ENCODE measurements at regions not wholly inside any gene's neighbourhood (a gene's known extent, or its start where the extent isn't known, plus 50 kb on each side); places are given as distances from the start of the nearest gene placed in this dataset.

- H4K20me1 ChIP-seq (ENCODE audit: insufficient read depth, low read length), result no peaks in the 10 kb centered on the region
- Mint-ChIP-seq H3K4me1 (no peaks in the 10 kb centered on the region), H3K27ac (no peak overlapping the region), H3K27me3 (ENCODE audit: low read depth in 3 of 3) (peaks cover 0 to 2% (median 2%) of the 10 kb centered on the region in 3 donors), H3K36me3 (no peaks in the 10 kb centered on the region), H3K9me3 (peaks cover 0 to 2% (median 0%) of the 10 kb centered on the region in 7 donors), H3K4me3 (no peak overlapping the region)
- H3K4me2 ChIP-seq (replicated peaks; ENCODE audit: extremely low read depth, low read length, poor library complexity, severe bottlenecking), result no peak overlapping the region
- 85% methylated on average over 8 of the region's 9 CpGs for whole genome bisulfite sequencing (ENCODE audit: insufficient coverage)
- no peaks in the 10 kb centered on the region for H3K79me2 ChIP-seq (ENCODE audit: insufficient read depth, low read length)
- TF ChIP-seq CTCF (IDR thresholded peaks at IDR 0.05), result no peak
- DNase-seq, result no peak
- no peaks in the 10 kb centered on the region for H3K4me1 ChIP-seq (ENCODE audit: control insufficient read depth in 1 of 2, insufficient read depth in 2 of 2, low read length in 2 of 2)
- H3K9me3 ChIP-seq (replicated peaks in 1 of 2; ENCODE audit: control insufficient read depth in 1 of 2, insufficient read depth in 1 of 2, low read length in 2 of 2), result no peaks in the 10 kb centered on the region
- no peak overlapping the region for H3K4me3 ChIP-seq (replicated peaks in 1 of 3; ENCODE audit: low read depth in 2 of 3, low read length in 3 of 3)
- no peaks in the 10 kb centered on the region for H3K36me3 ChIP-seq (replicated peaks in 1 of 2; ENCODE audit: control insufficient read depth in 1 of 2, insufficient read depth in 2 of 2, low read length in 2 of 2)
- no peaks in the 10 kb centered on the region for H3K27me3 ChIP-seq (ENCODE audit: control insufficient read depth in 2 of 2, insufficient read depth in 2 of 2, low read length in 2 of 2)
- no peak overlapping the region for H3K9ac ChIP-seq (ENCODE audit: insufficient read depth, low read length, poor library complexity, severe bottlenecking)
- H2AFZ ChIP-seq (ENCODE audit: insufficient read depth, low read depth, low read length, poor library complexity, severe bottlenecking), result no peak overlapping the region
- intact Hi-C loops (cut with micrococcal nuclease), result no loop called here
- no peak overlapping the region for H3K27ac ChIP-seq (ENCODE audit: low read depth in 1 of 2, low read length in 2 of 2)
Observed at GRCh38 chr13:36548129-36548528, 115.8 kb downstream of the CCNA1 start.

- H3K79me2 ChIP-seq (ENCODE audit: insufficient read depth, low read length), result no peaks in the 10 kb centered on the region
- no peak overlapping the region for H3K27ac Mint-ChIP-seq
- H3K4me2 ChIP-seq (replicated peaks; ENCODE audit: extremely low read depth, low read length, poor library complexity, severe bottlenecking), result no peak overlapping the region
- 100% methylated on average over 1 of the region's 2 CpGs for WGBS (ENCODE audit: insufficient coverage)
- no peak overlapping the region for H3K27ac ChIP-seq (ENCODE audit: low read depth in 1 of 2, low read length in 2 of 2)
- no peak overlapping the region for H3K9ac ChIP-seq (ENCODE audit: insufficient read depth, low read length, poor library complexity, severe bottlenecking)
- no peaks in the 10 kb centered on the region for H3K9me3 ChIP-seq (replicated peaks in 1 of 2; ENCODE audit: control insufficient read depth in 1 of 2, insufficient read depth in 1 of 2, low read length in 2 of 2)
- H3K4me3 Mint-ChIP-seq, result no peak overlapping the region
- intact Hi-C loops (cut with micrococcal nuclease), result no loop called here
- H3K36me3 ChIP-seq (replicated peaks in 1 of 2; ENCODE audit: control insufficient read depth in 1 of 2, insufficient read depth in 2 of 2, low read length in 2 of 2), result no peaks in the 10 kb centered on the region
- H2AFZ ChIP-seq (ENCODE audit: insufficient read depth, low read depth, low read length, poor library complexity, severe bottlenecking), result no peak overlapping the region
- H3K27me3 ChIP-seq (ENCODE audit: control insufficient read depth in 2 of 2, insufficient read depth in 2 of 2, low read length in 2 of 2), result no peaks in the 10 kb centered on the region
- no peaks in the 10 kb centered on the region for H4K20me1 ChIP-seq (ENCODE audit: insufficient read depth, low read length)
- no peaks in the 10 kb centered on the region for H3K4me1 Mint-ChIP-seq
- H3K27me3 Mint-ChIP-seq (ENCODE audit: low read depth in 3 of 3), result peaks cover 0 to 2% (median 2%) of the 10 kb centered on the region in 3 donors
- no peak overlapping the region for H3K4me3 ChIP-seq (replicated peaks in 1 of 3; ENCODE audit: low read depth in 2 of 3, low read length in 3 of 3)
- TF ChIP-seq CTCF (IDR thresholded peaks at IDR 0.05), result no peak
- no peak for DNase-seq
- no peaks in the 10 kb centered on the region for H3K4me1 ChIP-seq (ENCODE audit: control insufficient read depth in 1 of 2, insufficient read depth in 2 of 2, low read length in 2 of 2)
- peaks cover 0 to 2% (median 0%) of the 10 kb centered on the region in 7 donors for H3K9me3 Mint-ChIP-seq
- no peaks in the 10 kb centered on the region for H3K36me3 Mint-ChIP-seq
Observed at GRCh38 chr13:36549126-36549702, 116.9 kb downstream of the CCNA1 start.
